ENCODE measurements at regions not wholly inside any gene's neighbourhood (a gene's known extent, or its start where the extent isn't known, plus 50 kb on each side); places are given as distances from the start of the nearest gene placed in this dataset.

DNA sequence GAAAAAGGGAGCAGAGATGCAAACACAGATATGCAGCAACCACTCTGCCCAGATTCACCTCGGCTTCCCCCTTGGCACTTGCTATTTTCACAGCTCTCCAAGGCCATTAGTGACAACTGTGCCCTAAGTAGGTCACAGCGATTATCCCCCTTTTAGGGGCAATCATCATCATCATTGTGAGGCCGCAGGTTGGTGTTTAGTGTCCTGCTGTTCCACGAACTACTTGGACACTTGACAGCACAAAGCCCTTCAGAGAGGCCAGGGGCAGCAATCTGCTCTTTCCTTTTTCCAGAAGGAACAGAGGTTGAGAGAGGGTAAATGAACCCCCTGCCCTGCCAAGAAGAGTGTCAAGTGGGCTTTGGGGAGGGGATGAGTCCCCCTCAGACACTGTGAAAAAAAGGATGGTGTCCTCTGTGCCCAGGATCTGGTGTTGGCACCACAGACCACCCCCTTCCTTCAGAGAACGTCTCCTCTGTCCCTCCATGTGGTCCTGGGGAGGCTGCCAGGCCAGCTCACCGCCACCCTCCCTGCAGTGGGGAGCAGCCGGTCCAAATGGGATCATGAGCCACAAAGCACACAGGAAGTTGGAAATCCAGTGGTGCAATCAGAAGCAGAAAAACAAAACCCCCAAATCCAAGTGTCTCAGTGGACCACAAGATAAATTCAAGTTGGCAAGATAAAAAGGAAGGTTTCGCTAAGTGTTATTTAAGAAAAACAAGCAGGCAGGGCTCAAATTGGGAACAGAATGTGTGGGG is 78.4 kb upstream of the MED9 start:
- TF ChIP-seq, protein P1, sequence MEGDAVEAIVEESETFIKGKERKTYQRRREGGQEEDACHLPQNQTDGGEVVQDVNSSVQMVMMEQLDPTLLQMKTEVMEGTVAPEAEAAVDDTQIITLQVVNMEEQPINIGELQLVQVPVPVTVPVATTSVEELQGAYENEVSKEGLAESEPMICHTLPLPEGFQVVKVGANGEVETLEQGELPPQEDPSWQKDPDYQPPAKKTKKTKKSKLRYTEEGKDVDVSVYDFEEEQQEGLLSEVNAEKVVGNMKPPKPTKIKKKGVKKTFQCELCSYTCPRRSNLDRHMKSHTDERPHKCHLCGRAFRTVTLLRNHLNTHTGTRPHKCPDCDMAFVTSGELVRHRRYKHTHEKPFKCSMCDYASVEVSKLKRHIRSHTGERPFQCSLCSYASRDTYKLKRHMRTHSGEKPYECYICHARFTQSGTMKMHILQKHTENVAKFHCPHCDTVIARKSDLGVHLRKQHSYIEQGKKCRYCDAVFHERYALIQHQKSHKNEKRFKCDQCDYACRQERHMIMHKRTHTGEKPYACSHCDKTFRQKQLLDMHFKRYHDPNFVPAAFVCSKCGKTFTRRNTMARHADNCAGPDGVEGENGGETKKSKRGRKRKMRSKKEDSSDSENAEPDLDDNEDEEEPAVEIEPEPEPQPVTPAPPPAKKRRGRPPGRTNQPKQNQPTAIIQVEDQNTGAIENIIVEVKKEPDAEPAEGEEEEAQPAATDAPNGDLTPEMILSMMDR (IDR thresholded peaks at IDR 0.05; ENCODE audit: borderline replicate concordance, insufficient read depth, low read depth, low read length) = no peak

DNA sequence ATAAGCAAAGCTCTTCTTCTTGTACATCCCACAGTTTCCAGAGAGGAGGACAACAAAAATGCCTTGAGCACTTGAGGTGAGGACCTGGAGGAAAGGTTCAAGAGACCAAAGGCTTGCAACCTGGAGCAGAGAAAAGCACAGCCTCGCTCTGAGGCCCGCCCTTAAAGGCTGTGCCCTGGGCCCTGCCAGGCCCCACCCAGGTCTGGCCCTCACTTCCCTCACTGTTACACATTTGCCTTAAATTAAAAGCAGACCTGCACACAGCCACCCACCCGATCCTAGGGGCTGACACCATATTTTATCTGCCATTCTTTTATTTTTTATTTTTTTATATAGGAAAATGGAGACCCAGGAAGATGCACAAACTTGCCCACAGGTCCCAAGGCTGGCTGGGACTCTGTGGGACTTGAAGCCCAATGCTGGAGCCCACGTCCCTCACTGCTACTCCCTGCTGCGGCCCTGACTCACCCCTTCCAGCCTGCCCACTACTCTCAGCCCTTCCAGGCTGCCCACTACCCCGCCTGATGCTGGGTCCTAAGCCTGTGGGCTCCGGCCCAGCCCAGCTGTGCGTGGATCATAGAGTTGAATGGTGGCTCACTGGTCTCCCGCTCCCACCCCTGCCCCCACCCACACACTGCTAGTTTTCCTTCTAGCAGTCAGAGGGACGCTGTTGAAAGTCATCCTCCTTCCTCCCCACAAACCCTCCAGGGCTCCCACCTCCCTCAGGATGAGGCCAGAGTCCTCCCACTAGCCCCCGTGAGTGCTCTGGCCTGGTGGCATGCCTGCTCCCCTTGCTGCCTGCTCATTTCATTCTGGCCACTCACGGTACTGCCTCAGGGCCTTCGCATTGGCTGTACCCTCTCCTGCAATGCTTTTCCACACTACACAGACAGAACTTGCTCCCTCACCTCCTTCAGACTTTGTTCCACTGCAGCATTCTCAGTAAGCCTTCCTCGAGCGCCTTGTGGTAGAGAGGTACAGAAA is 77.6 kb upstream of the MED9 start:
- TF ChIP-seq, protein P1 (IDR thresholded peaks at IDR 0.05; ENCODE audit: borderline replicate concordance, insufficient read depth, low read depth, low read length) = no peak
- H3K4me3 ChIP-seq (ENCODE audit: low read depth, low read length) = no peak overlapping the region

More for the DNA sequence above, 78.4 kb upstream of the MED9 start:
- no peak overlapping the region for H3K4me3 ChIP-seq (ENCODE audit: low read depth, low read length)

DNA sequence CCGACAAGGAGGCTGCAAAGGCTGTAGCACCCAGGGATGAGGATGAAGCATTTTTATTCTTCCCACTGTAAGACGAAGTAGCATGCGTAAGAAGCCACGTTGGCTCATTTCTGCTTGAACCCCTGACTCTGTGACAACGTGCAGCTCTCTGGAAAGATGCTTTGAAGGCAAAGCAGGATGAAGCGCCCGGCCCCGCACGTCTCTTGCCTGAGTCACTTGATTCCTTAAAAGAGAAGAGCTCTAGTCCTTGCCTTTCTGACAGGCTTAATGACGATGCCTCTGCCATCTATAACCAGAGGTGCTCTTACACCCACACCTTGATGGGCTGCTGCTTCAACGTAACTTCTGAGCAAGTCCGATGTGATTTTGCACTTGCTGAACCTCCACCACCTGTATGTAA is 76.7 kb upstream of the MED9 start:
- TF ChIP-seq, protein P1 (IDR thresholded peaks at IDR 0.05; ENCODE audit: borderline replicate concordance, insufficient read depth, low read depth, low read length) = no peak

DNA sequence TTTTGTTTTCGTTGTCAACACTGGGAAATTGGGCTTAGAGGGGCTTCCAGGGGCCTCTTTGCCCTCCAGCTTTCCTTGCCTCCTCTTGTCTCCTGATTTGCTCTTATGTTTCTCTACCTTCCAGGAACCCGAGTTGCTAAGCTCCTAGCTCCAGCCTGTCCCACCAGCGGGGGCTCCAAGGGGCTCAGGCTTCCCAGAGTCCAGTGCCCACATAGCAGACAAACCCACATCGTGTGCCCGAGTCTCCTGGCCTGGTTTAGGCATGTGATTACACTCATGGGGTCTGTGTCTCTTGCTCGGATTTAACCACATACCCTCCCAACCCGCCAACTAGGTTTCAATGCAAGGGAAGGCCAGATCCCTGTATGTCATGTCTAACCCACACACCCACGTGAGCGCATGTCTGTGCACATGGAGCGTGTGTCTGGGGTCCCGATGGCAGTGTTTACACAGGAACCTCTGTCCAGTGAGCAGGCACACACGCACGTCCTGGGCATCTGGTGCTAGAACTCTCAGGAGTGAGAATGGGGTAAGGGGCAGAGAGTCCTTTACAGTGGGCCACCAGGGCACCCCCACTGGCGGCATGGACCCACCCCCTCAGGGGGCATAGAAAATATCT is 76.1 kb upstream of the MED9 start:
- TF ChIP-seq, protein P1 (IDR thresholded peaks at IDR 0.05; ENCODE audit: borderline replicate concordance, insufficient read depth, low read depth, low read length) = no peak
- H3K4me3 ChIP-seq (ENCODE audit: low read depth, low read length) = no peak overlapping the region

More for the DNA sequence above, 76.7 kb upstream of the MED9 start:
- no peak overlapping the region for H3K4me3 ChIP-seq (ENCODE audit: low read depth, low read length)

DNA sequence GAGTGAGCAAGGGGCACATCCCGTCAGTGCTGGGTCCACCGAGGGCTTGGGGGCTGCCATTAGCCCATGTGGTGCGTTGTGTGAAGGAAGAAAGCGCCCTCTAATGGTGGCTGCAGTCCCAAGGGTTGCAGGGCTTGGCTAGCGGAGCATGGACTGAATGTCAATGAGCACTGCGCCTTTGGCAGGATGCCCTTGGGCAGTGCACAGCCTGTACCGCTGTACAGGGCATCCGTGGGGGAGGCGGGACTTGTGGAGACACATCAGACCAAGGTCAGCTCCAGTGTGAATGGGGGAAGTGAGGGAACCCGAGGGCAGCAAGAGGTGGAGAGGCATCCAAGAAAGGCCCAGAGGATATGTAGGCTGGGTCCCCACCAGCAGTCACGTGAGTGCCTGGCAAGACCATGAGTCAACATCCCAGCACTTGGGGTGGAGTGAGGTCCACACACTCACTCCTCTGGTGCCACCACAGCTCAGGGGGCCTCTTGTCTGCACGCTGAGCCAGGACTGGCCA is 75.5 kb upstream of the MED9 start:
- H3K4me3 ChIP-seq (ENCODE audit: low read depth, low read length) = no peak overlapping the region
- TF ChIP-seq, protein P1 (IDR thresholded peaks at IDR 0.05; ENCODE audit: borderline replicate concordance, insufficient read depth, low read depth, low read length) = peak; percentile 44; the same call in 1 of the 2 replicates

DNA sequence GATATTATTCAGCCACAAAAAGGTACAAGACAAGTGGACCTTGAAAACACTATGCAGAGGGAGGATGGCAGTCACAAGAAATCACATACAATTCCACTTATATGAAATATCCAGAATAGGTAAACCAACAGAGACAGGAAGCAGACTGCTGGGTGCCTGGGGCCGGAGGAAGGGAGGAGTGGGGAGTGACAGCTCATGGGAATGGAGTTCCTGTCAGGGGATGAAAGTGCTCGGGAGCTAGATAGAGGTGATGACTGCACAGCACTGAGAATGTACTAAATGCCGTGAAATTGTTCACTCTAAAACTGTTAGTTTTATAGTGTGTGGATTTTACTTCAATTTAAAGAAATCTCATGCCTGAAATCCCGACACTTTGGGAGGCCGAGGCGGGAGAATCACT is 74.2 kb upstream of the MED9 start:
- TF ChIP-seq, protein P1 (IDR thresholded peaks at IDR 0.05; ENCODE audit: borderline replicate concordance, insufficient read depth, low read depth, low read length) = no peak
- no peak overlapping the region for H3K4me3 ChIP-seq (ENCODE audit: low read depth, low read length)

Data from GM12875 (cell line).